Fibroblast of pulmonary artery (primary cell): ENCODE measurements at regions not wholly inside any gene's neighbourhood (a gene's known extent, or its start where the extent isn't known, plus 50 kb on each side); places are given as distances from the start of the nearest gene placed in this dataset.
"Not testable (repeated sequence)": the region's sequence is repeated elsewhere in the genome, so short reads cannot be mapped to it uniquely, and the experiment has no call there.

Source experiments
- DNase-seq: peaks from one replicate; pipeline ENCODE4 v3.0.0-alpha.2; 2010; ENCODE audit warnings: low read depth
- H3K4me3 ChIP-seq: replicated peaks from 2 replicates; pipeline ENCODE4 v1.5.1; 2011; ENCODE audit warnings: low read depth, mild to moderate bottlenecking, control low read depth, low read length, moderate library complexity
- CTCF ChIP-seq: IDR thresholded peaks from 2 replicates; pipeline ENCODE4 v1.5.1; 2011; ENCODE audit warnings: mild to moderate bottlenecking, control low read depth, low read length, inconsistent platforms; ENCODE audit errors: missing control alignments

- no peak for DNase-seq
- no peak for TF ChIP-seq CTCF
- no peak overlapping the region for H3K4me3 ChIP-seq
These were observed 86.5 kb upstream of the CCDC180 start for GRCh38 chr9:97220894-97221477.

- H3K4me3 ChIP-seq, DNase-seq: not testable (repeated sequence)
These were observed 87.1 kb upstream of the CCDC180 start for GRCh38 chr9:97220396-97220795.

- not testable (repeated sequence) for DNase-seq, H3K4me3 ChIP-seq
These were observed 87.9 kb upstream of the CCDC180 start for GRCh38 chr9:97219443-97220140.

- not testable (repeated sequence) for DNase-seq
These were observed 92.3 kb upstream of the CCDC180 start for GRCh38 chr9:97215127-97215526.

GRCh38 chr9:97214556-97214955, 92.9 kb upstream of the CCDC180 start:
- H3K4me3 ChIP-seq, DNase-seq: not testable (repeated sequence)

More at GRCh38 chr9:97215127-97215526, 92.3 kb upstream of the CCDC180 start:
- not testable (repeated sequence) for H3K4me3 ChIP-seq

- not testable (repeated sequence) for H3K4me3 ChIP-seq, DNase-seq
These were observed 107.8 kb upstream of the CCDC180 start for GRCh38 chr9:97199683-97200082.

- H3K4me3 ChIP-seq, DNase-seq: not testable (repeated sequence)
These were observed 113.7 kb upstream of the CCDC180 start for GRCh38 chr9:97193767-97194166.

- H3K4me3 ChIP-seq = no peak overlapping the region
- TF ChIP-seq CTCF = no peak
- no peak for DNase-seq
These were observed 118.9 kb upstream of the CCDC180 start for GRCh38 chr9:97188545-97188944.

- not testable (repeated sequence) for H3K4me3 ChIP-seq, DNase-seq
These were observed 119.8 kb upstream of the CCDC180 start for GRCh38 chr9:97187706-97188105.

- TF ChIP-seq CTCF = no peak
These were observed 121.0 kb upstream of the CCDC180 start for GRCh38 chr9:97186493-97186892.

GRCh38 chr9:97182532-97182931, 124.9 kb upstream of the CCDC180 start:
- H3K4me3 ChIP-seq, DNase-seq: not testable (repeated sequence)

More at GRCh38 chr9:97186493-97186892, 121.0 kb upstream of the CCDC180 start:
- DNase-seq = no peak
- H3K4me3 ChIP-seq = no peak overlapping the region
